HEK293T (cell line): ENCODE measurements at regions not wholly inside any gene's neighbourhood (a gene's known extent, or its start where the extent isn't known, plus 50 kb on each side); places are given as distances from the start of the nearest gene placed in this dataset.

Experiments
- ARNT ChIP-seq: fragments of 450-650 bp; IDR thresholded peaks from 2 replicates; pipeline ENCODE4 v1.6.1; 2017; ENCODE audit warnings: mild to moderate bottlenecking
- BHLHE40 ChIP-seq: fragments of 450-650 bp; IDR thresholded peaks from 2 replicates; pipeline ENCODE4 v1.6.1; 2016; ENCODE audit warnings: mild to moderate bottlenecking, moderate library complexity, borderline replicate concordance
- ELF4 ChIP-seq: fragments of 450-650 bp; IDR thresholded peaks from 2 replicates; pipeline ENCODE4 v1.6.1; 2017; ENCODE audit warnings: antibody characterized with exemption
- FOXA1 ChIP-seq: fragments of 450-650 bp; IDR thresholded peaks from 2 replicates; pipeline ENCODE4 v1.6.1; 2016; ENCODE audit warnings: mild to moderate bottlenecking
- FOXK2 ChIP-seq: fragments of 450-650 bp; IDR thresholded peaks from 2 replicates; pipeline ENCODE4 v1.6.1; 2016; ENCODE audit warnings: mild to moderate bottlenecking
- FOXM1 ChIP-seq: fragments of 450-650 bp; IDR thresholded peaks from 2 replicates; pipeline ENCODE4 v1.6.1; 2017; ENCODE audit warnings: mild to moderate bottlenecking, borderline replicate concordance
- HDGF ChIP-seq: fragments of 450-650 bp; IDR thresholded peaks from 2 replicates; pipeline ENCODE4 v1.6.1; 2017; ENCODE audit warnings: antibody characterized with exemption, borderline replicate concordance
- L3MBTL2 ChIP-seq: fragments of 450-650 bp; conservative IDR thresholded peaks from 2 replicates; pipeline ENCODE4 v1.6.1; 2016; ENCODE audit warnings: mild to moderate bottlenecking
- SP1 ChIP-seq: fragments of 450-650 bp; IDR thresholded peaks from 2 replicates; pipeline ENCODE4 v1.6.1; 2017
- SUZ12 ChIP-seq: fragments of 450-650 bp; IDR thresholded peaks from 2 replicates; pipeline ENCODE4 v1.6.1; 2016; ENCODE audit warnings: mild to moderate bottlenecking
- TARDBP ChIP-seq: fragments of 450-650 bp; IDR thresholded peaks from 2 replicates; pipeline ENCODE4 v1.6.1; 2016
- ZNF384 ChIP-seq: fragments of 450-650 bp; IDR thresholded peaks from 2 replicates; pipeline ENCODE4 v1.6.1; 2016

DNA sequence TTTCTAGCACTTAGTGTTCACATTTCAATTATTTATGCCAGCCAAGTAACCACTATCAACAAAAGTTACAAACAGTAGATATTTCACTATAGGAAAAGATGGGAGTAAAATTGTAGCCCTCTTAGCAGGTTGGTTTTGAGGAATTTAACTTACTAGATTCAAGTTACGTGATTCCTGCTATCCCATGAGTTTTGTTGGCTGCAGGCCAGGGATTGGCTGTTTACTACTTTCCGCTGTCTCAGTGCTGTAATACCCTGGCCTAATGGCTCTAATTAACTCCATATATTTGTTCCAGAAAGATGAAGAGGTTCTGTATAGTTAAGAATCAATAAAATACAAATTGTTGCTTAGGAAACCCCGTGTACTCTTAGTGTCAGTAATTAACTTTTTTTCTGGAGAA lies 55.5 kb upstream of the MAGED1 start:
- TF ChIP-seq FOXM1, result no peak
- TF ChIP-seq FOXA1, result no peak
- no peak for TF ChIP-seq SP1
- no peak for TF ChIP-seq ARNT
- TF ChIP-seq HDGF, result no peak
- TF ChIP-seq SUZ12, result no peak
- no peak for TF ChIP-seq BHLHE40
- no peak for TF ChIP-seq ZNF384
- no peak for TF ChIP-seq ELF4
- TF ChIP-seq FOXK2, result no peak
- no peak for TF ChIP-seq L3MBTL2
- no peak for TF ChIP-seq TARDBP
